Skeletal muscle cell (primary cell): ENCODE measurements at regions not wholly inside any gene's neighbourhood (a gene's known extent, or its start where the extent isn't known, plus 50 kb on each side); places are given as distances from the start of the nearest gene placed in this dataset.

Source experiments
- DNase-seq: peaks from one replicate; pipeline ENCODE4 v3.0.0-alpha.2; 2010; ENCODE audit warnings: low read depth
- H3K4me3 ChIP-seq: 2 replicates; pipeline ENCODE4 v1.5.1; 2011; ENCODE audit warnings: low read depth, mild to moderate bottlenecking, control low read depth, low read length, moderate library complexity

DNA sequence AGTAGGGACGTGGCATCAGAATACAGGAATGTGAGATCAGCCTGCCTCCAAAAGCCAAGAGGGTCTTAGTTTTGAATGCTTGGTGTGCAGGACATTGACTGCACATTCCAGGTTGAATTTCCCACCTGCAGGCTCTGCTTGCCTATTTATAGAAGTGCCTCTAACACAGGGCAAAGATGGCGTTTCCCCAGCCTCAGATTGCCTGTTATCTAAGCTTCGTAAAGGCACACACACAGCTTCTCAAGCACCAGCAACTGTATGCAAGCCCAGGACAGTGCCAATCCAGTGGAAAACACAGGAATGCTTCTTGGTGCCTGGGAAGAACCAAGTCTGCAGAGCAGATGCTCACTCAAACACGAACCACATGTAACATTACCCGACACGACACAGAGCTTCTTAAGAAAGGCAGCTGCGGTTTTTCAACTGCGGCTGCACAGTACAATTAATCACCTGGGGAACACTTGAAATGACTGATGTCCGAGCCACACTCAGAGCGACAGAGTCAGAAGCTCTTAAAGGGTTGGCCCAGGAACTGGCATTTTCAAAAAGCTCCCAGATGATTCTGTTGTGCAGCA is 90.0 kb upstream of the ANKRD34C start:
- no peak overlapping the region for H3K4me3 ChIP-seq
- DNase-seq, result peak; percentile 43

DNA sequence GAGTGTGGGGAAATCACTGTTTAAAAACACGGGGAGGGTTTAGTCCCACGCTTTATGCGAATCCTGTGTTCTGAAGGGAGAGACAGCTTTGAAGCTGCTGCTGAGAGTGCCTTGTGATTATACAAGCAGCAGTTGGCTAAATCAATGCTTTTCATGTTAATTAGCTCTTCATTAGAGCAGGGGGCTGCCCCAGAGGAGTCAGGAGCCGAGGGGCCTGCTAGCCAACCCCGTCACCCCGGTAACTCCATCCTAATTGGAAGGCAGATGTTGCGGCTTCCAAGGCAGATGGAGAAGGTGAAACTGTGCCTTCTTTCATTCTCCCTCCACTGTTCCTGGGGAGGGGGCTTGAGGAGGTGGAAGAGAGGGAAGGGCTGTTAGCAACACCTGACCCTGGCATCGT is 92.4 kb upstream of the ANKRD34C start:
- DNase-seq, result no peak
- no peak overlapping the region for H3K4me3 ChIP-seq

DNA sequence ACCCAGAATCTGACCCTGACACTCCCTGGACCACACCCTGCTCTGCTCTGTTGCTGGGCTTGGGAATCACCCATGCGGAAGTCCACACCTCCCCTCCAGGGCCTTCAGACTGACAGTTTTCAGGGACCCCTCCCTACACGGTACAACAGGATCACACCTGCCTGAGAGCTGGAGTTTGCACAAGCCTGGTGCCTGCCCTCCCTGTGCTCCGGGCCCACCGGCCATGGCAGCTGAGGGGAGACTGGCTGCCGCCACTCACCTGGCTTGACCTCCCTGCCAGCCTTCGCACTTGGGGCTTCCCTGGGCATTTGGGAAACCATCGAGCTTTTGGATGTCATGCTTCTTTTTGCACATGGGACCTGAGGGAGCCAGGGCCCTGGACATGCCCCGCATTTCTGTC is 95.9 kb upstream of the ANKRD34C start:
- no peak overlapping the region for H3K4me3 ChIP-seq
- no peak for DNase-seq

DNA sequence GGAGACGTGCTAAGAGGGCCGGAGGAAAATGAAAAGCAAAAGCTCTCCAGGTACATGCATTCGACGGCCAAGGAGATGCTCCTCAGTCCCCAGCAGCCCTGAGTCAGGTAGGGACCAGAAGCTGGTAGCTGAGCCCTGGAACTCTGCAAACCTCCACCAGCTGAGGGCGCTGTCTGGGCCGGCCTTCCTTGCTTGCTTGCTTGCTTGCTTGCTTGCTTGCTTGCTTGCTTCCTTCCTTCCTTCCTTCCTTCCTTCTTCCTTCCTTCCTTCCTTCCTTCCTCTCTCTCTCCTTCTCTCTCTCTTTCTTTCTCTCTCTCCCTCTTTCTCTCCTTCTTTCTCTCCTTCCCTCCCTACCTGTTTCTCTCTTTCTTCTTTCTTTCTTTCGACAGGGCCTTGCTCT is 94.6 kb upstream of the RASGRF1 start:
- H3K4me3 ChIP-seq, result no peak overlapping the region
- no peak for DNase-seq

DNA sequence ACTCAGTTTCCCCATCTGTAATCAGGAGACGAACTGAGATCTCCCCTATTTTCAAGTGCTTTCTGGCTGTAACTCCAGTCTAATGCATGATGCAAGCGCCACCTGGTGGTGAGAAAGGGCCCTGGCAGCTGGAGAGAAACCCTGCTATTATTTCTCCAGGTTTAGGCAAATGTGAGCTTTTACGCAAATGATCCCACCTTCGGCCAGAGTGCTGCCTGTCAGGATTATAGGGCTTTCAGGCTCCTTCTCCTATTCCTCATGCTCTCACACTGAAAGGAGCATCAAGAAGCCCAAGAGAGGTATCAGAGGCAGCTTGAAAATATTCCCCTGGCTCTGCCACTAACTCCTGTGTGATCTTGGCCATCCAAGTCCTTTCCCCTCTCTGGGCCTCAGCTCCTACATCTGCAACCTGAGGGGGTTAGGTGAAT is 93.9 kb upstream of the RASGRF1 start:
- peak; percentile 9 for DNase-seq
- H3K4me3 ChIP-seq, result no peak overlapping the region

DNA sequence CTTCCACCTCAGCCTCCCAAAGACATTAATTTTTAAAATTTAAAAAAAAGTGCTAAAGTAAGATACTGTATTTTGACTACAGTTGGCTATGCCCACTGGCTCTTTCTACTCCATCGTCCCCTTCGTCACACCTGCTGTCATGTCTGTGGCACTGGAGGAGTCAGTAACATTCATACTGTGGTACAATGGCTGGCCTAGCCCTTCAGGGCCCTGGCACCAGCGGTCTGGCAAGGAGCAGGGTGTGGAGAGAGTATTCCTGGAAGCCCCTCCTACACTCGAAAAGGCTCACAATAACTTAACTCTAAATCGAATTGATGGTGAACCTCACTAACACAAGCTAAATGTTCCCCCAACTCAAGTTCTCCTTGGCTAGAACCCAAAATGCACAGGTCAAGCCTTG is 89.7 kb upstream of the RASGRF1 start:
- H3K4me3 ChIP-seq, result no peak overlapping the region
- DNase-seq, result no peak

DNA sequence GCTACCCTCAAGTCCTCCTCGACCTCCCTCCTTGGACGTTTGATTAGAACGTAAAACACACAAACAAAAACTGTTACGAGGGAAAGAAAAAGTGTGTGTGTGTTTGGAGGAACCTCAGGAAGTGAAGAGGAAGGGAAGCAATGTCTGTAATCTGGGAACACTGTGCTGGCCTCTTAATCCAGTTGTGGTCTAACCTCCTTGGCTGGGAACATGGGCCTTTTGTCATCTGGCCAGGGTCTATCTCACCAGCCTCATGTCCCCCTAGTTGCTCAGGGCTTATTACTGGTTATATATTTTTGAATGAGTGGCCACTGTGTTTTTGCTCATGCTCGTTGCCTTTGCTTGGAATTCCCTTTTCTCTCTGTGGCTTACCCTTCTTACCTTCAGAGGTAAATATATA is 89.0 kb upstream of the RASGRF1 start:
- no peak overlapping the region for H3K4me3 ChIP-seq
- no peak for DNase-seq

DNA sequence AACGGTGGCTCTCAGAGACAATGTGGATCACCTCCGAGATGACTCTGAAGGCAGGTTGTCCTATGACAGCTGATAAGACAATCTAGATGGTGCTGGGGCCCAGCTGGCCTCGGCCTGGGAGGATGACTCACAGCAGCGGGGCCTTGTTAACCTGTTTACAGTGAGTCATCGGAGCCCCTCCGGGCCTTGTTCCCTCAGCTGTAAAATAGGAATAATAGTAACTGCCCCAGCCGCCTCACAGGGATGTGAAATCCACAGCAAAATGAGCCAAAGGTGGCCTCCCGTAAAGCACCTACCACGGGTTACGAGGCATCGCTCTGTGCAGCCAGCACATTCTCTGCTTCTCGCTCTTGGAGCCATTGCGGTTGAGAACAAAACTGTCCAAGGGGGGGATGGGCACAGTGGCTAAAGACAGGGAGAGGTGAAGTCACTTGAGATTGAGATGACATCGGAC is 88.6 kb upstream of the RASGRF1 start:
- no peak for DNase-seq
- no peak overlapping the region for H3K4me3 ChIP-seq

DNA sequence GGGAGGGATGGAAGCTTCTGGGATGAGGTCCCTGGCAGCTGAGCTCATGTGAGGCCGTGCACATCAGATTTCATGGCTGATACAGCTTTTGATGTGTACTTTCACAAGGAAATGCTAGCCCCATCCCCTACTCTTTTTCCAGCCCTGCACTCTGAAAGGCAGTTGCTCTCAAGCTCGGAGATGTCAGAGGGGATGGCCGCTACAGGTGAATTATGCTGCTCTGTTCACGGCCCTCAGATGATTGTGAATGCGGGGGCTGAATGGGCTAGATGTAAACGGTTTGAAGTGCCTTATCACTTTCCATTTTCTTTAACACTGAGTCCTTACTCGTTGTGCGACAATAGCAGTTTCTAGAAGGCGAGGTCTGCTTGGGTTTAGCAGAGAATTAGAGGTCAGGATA is 88.0 kb upstream of the RASGRF1 start:
- H3K4me3 ChIP-seq, result no peak overlapping the region
- DNase-seq, result no peak

DNA sequence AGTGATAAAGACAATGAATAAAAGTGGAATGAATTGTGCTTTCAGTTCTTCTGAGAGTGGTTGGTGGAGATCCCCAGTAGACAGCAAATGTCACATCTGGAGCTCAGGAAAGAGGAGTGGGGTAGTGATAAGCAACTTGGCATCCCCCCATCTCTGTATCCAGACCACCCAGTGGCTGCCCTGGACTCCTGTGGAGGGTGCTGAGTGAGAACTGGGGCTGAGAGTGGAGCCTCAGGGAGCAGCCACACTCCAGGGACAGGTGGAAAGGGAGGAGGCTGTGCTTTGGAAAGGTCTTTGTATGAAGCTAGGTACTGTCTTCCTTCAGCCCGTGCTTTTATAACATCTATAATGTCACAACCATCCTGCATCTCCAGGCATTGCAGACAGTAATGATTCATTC is 85.6 kb upstream of the RASGRF1 start:
- DNase-seq, result no peak
- no peak overlapping the region for H3K4me3 ChIP-seq

DNA sequence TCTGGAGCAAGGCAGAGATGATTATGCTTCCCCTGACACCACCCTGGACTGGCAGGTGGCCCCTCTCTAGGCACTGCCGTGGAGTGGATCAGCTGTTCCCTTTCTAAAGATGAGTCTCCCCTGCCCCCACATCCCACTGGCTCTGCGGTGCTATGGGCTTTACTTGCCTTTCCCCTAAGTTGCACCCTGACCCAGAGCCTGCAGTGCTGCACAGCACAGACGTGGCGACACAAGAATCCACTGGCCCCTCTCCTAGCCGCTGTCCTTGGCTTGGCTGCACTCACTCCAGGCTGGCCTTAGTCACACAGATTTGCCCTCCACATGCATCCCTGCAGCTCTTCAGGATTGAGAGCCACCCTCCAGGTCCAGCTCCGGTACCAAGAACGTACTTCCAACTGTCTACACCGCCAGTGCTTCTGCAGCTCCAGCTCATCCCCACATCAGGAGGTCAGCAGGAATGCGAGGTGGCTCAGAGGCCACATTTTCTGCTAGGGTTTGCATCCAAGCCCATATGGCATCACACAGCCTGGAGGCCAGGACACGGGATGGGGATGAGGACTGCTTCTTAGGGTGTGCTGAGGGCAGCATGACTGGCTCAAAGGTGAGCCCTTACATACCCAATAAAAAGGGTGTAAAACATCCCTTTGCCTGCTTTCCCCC is 82.4 kb upstream of the RASGRF1 start:
- H3K4me3 ChIP-seq, result no peak overlapping the region
- no peak for DNase-seq

DNA sequence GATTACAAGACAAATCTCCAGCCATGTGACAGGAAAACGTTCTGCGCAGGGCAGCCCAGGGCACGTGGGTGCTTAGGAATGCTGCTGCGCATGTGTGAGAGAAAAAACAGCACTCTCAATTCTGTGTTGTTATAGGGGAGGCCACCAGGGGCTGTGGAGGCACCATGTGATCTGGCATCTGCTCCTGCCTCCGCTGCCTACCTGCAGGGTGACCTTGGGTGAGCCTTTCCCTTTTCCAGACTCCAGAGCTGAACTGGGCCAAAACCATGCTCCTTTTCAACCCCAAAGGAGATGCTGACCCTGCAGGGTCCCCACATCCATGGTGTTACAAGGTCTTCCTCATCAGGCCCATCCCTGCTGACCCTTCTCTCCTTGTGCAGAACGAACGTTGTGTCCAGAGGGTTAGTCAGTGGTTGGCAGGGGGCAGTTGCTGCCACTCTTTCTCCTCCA is 81.5 kb upstream of the RASGRF1 start:
- DNase-seq, result no peak
- H3K4me3 ChIP-seq, result no peak overlapping the region

DNA sequence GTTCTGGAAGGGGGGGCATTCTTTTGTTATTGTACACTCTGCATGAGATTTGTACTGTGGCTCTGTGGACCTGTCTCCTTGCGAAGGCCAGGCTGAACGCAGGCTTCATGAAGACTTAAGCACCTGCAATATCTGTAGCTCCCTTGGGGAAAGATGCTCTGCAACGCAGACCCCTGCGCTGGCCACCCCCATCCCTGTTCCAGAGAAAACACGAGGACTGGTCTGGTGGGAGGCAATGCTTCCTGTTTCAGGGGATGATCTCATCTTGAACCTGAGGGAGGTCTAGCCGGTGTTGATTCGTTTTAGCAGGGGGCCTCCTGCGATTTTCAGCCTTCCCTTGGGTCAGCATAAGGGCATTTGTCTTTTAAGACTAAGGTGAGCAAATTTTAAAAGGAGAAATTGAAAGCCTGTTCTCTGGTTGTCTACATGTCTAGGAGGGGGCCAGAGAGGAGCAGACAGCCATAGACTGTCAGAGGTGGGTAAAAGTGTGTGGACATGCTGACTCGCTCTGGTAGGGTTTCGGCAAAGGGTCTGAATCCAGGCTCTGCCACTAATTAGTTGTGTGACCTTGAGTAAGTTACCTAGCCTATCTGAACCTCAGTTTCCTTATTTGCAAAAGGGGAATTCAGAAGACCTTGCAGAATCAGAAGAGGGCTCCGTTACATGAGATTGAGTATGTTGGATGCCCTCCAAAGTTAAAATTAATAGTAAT is 80.9 kb upstream of the RASGRF1 start:
- H3K4me3 ChIP-seq, result no peak overlapping the region
- no peak for DNase-seq

DNA sequence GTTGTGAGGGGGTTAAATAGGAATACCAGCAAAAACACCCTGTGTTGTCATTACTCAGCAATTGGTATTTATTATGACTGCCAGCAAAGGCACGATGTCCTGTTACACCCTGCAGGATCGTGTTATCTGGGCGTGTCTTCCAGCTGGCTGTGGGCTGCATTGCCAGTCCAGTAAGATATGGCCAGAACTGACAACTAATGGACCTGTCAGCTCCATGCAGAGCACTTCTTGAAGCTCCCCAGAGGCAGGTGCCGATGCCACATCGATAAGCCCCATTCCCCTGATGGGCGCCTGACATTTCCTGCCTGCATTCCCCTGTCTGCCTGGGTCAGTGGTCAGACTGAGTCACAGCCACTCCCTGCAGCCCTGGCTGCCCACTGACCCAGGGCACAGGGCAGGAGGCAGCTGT is 79.7 kb upstream of the RASGRF1 start:
- no peak overlapping the region for H3K4me3 ChIP-seq
- DNase-seq, result peak; percentile 19

DNA sequence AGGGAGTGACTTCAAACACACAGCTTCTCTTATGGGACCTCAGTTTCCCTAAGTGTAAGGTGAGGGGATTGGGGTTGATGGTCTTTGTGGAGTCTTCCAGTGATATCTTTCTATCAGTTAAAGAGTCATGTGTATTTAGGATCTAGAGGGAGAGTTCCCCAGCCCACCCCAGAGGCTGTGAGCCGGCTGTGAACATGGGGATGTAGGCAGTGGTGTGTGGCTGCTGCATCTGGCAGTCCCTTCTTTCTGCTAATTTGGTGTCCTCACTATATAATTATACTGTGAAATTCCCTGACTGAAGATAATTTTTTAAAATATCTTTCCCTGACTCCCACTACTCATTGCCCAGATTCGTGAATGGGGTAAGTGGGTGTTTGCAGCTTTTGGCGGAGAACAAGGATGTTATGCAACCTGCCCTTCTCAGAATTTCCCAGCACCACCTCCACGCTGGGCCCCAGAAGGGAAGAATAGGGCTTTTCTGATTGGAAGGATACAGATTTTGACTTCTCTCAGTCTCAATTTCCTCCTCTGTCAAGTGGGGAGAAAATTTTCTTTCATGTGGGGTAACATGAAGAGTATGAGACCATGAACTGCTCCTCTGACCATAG is 79.0 kb upstream of the RASGRF1 start:
- no peak for DNase-seq
- H3K4me3 ChIP-seq, result no peak overlapping the region

DNA sequence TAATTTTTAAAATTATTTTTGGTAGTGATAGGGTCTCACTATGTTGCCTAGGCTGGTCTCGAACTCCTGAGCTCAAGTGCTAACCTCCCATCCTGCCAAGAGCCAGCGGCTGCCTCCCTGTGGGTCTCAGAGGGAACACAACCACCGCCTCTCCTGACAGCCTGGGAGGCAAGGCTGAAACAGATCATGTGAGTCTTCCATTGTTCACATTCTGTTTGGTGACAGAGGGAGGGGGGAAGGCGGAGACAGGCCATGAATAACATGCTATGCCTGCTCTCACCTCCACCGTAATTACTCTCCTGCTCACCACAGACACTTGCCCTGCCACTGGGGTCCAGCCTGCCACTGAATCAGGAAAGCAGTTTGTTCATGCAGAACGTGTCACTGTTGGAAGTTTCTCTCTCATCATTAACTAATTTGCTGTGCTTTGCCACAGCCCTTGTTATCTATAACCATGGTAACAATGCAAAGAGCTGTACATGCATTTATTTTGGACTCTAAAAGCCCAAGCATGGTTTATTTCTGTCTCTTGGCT is 78.4 kb upstream of the RASGRF1 start:
- H3K4me3 ChIP-seq, result no peak overlapping the region
- no peak for DNase-seq

DNA sequence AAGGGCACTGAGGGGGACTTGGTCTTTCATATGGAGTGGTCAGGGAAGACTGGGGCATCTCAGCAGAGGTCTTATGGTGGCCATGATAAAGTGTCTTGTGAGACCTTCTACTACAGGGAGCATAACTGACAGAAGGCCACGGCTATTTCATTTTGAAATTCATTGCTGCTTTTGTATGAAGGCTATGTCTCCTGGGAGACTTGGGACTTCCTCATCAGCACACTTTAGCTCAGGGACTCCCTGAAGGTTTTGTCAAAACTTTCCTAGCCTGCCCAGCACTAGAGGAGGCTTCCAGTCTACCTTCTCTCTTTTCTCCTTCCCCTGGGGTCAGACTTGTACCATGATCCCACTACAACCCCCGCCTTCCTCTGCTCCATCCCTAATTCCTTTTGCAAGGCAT is 77.2 kb upstream of the RASGRF1 start:
- DNase-seq, result no peak
- no peak overlapping the region for H3K4me3 ChIP-seq

DNA sequence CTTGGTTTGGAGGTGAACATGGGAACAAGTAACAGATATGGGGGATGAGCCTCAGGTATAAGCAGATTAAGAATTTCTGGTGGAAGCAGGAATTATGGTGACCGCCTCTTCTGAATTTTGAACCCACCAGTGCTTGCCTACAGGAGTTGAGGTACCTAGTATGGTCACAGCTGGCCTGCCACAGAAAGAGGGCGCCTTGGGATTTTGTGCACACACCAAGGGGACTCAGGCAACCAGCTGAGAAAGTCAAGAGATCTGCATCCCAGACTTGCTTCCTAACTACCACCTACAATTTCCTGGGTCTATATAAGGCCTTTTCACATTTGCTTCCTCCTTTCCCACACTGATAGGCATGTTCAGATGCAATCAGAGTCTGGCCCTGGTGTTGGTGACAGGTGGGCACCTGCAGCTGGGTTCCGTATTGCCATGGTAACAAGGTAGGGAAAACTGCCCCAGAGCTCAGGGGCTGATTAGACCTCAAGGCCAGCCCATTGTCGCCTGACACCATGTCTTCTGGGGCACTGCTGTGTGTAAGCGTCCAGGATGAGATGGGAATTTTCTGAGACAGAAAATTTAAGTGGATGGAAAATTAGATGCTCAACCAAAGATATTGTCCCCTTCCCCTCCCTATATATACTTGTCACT is 75.9 kb upstream of the RASGRF1 start:
- no peak for DNase-seq

DNA sequence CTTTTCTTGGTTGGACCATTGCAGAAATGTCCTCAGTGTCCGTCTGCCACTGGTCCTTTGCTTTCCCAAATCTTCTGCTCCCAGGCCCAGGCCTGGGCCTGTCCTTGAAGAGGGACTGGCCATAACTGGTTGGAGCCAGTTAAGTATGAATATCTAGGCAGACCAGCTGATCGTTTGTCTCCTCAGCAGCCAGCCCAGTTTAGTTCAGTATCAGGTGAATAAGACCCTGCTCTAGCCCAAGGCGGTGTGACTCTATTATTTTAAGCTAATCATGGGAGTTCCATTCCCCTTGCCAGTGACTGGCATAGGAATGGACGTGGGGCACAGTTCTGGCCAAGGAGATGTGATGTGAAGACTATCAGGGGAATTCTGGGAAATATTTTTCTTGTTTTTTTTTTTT is 73.9 kb upstream of the RASGRF1 start:
- H3K4me3 ChIP-seq, result no peak overlapping the region
- no peak for DNase-seq

More for the DNA sequence above, 75.9 kb upstream of the RASGRF1 start:
- no peak overlapping the region for H3K4me3 ChIP-seq

DNA sequence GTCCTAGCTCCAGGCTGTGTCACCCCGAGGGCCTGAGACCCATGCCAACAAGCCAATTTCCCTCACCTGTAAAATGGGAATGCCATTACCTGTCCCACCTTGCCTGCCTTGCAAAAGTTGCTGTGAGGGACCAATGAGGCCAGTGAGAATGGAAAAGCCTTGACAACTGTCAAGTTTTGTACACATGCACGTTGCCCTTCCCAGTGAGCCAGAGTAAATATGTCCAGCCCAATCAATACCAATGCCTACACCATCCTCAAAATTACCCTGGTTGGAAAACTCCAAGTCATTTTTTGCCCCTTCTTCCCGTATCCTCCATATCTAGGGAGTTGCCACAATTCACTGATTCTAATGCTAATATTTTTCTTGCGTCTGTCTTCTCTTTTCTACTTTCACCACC is 73.5 kb upstream of the RASGRF1 start:
- DNase-seq, result no peak
- H3K4me3 ChIP-seq, result no peak overlapping the region
